ENCODE measurements at regions not wholly inside any gene's neighbourhood (a gene's known extent, or its start where the extent isn't known, plus 50 kb on each side); places are given as distances from the start of the nearest gene placed in this dataset.

GRCh38 chr6:160921095-160921494 lies 70.5 kb upstream of the MAP3K4 start:
- Histone ChIP-seq H3K4me3 (ENCODE audit: low read depth, low read length) (no peak overlapping the region), H3K36me3 (replicated peaks) (no peaks in the 10 kb centered on the region), H3K27ac (no peak overlapping the region), H3K27me3 (replicated peaks) (no peaks in the 10 kb centered on the region)
- in situ Hi-C loops (cut with HindIII; ENCODE audit: low pct_ligation_motif_present, low sequenced_read_pairs), result no loop called here
- no peak for TF ChIP-seq CTCF (IDR thresholded peaks at IDR 0.05; ENCODE audit: low read depth, low read length, missing control alignments)
- DNase-seq, result no peak

- in situ Hi-C loops (cut with HindIII; ENCODE audit: low pct_ligation_motif_present, low sequenced_read_pairs), result no loop called here
- TF ChIP-seq CTCF (IDR thresholded peaks at IDR 0.05; ENCODE audit: low read depth, low read length, missing control alignments), result no peak
- no peak for DNase-seq
- Histone ChIP-seq H3K4me3 (ENCODE audit: low read depth, low read length) (no peak overlapping the region), H3K27ac (no peak overlapping the region), H3K36me3 (replicated peaks) (no peaks in the 10 kb centered on the region), H3K27me3 (replicated peaks) (no peaks in the 10 kb centered on the region)
Observed at GRCh38 chr6:160926281-160927276, 65.0 kb upstream of the MAP3K4 start.

GRCh38 chr6:160927416-160927815 lies 64.2 kb upstream of the MAP3K4 start:
- Histone ChIP-seq H3K27ac (no peak overlapping the region), H3K36me3 (replicated peaks) (no peaks in the 10 kb centered on the region)

GRCh38 chr6:160929361-160929760 lies 62.2 kb upstream of the MAP3K4 start:
- in situ Hi-C loops (cut with HindIII; ENCODE audit: low pct_ligation_motif_present, low sequenced_read_pairs), result no loop called here
- Histone ChIP-seq H3K27me3 (replicated peaks) (no peaks in the 10 kb centered on the region), H3K36me3 (replicated peaks) (no peaks in the 10 kb centered on the region), H3K4me3 (ENCODE audit: low read depth, low read length) (no peak overlapping the region), H3K27ac (no peak overlapping the region)
- DNase-seq, result no peak
- TF ChIP-seq CTCF (IDR thresholded peaks at IDR 0.05; ENCODE audit: low read depth, low read length, missing control alignments), result no peak

More at GRCh38 chr6:160927416-160927815, 64.2 kb upstream of the MAP3K4 start:
- Histone ChIP-seq H3K27me3 (replicated peaks) (no peaks in the 10 kb centered on the region), H3K4me3 (ENCODE audit: low read depth, low read length) (no peak overlapping the region)
- no peak for TF ChIP-seq CTCF (IDR thresholded peaks at IDR 0.05; ENCODE audit: low read depth, low read length, missing control alignments)
- DNase-seq, result no peak
- in situ Hi-C loops (cut with HindIII; ENCODE audit: low pct_ligation_motif_present, low sequenced_read_pairs), result no loop called here

GRCh38 chr6:160929831-160930230 lies 61.7 kb upstream of the MAP3K4 start:
- Histone ChIP-seq H3K4me3 (ENCODE audit: low read depth, low read length) (no peak overlapping the region), H3K36me3 (replicated peaks) (no peaks in the 10 kb centered on the region), H3K27me3 (replicated peaks) (no peaks in the 10 kb centered on the region), H3K27ac (no peak overlapping the region)
- DNase-seq, result no peak
- in situ Hi-C loops (cut with HindIII; ENCODE audit: low pct_ligation_motif_present, low sequenced_read_pairs), result no loop called here
- no peak for TF ChIP-seq CTCF (IDR thresholded peaks at IDR 0.05; ENCODE audit: low read depth, low read length, missing control alignments)
